GM12878 (cell line): ENCODE measurements at regions not wholly inside any gene's neighbourhood (a gene's known extent, or its start where the extent isn't known, plus 50 kb on each side); places are given as distances from the start of the nearest gene placed in this dataset.

Experiments
- ATAC-seq: fragments of 200-7000 bp; cut with Tn5 transposase; 3 replicates; pipeline ENCODE4 v1.9.1; 2020; ENCODE audit warnings: mild to moderate bottlenecking, moderate library complexity
- BruUV-seq: library from RNA; stranded (reverse); fragments of 400-500 nt; replicated peaks from 2 replicates; lab custom pipeline; 2021; lab: Mats Ljungman, UMichigan
- CTCF ChIA-PET: fragments of 300-600 bp; sonication (Branson Sonifier 250); formaldehyde crosslinking; extraction: SDS; loops from one replicate; lab custom pipeline; 2021; ENCODE audit warnings: inconsistent platforms; lab: Yijun Ruan, JAX
- POLR2A ChIA-PET: fragments of 350-600 bp; formaldehyde crosslinking; extraction: SDS; loops from one replicate; lab custom pipeline; 2021; ENCODE audit warnings: inconsistent platforms; lab: Charles Lee
- RAD21 ChIA-PET: fragments of 300-600 bp; sonication (Branson Sonifier 250); formaldehyde crosslinking; loops from one replicate; lab custom pipeline; 2023; ENCODE audit warnings: antibody characterized with exemption; ENCODE audit not compliant: unreplicated experiment; lab: Charles Lee
- SMC1A ChIA-PET: fragments of 300-600 bp; sonication (Branson Sonifier 250); formaldehyde crosslinking; loops from one replicate; lab custom pipeline; 2023; ENCODE audit not compliant: unreplicated experiment, uncharacterized antibody; lab: Charles Lee
- DNase-seq: peaks from one replicate; pipeline ENCODE4 v3.0.0-alpha.2; 2011; ENCODE audit warnings: low read depth, low spot score
- FAIRE-seq: peaks from 3 replicates; lab custom pipeline; 2011; peaks lifted over from hg19 to GRCh38; lab: Jason Lieb, UNC
- H2AFZ ChIP-seq: 2 replicates; pipeline ENCODE4 v1.6.0; 2011; ENCODE audit warnings: low read depth, low read length, control low read depth; ENCODE audit not compliant: control insufficient read depth
- H3K27ac ChIP-seq: 2 replicates; pipeline ENCODE4 v1.5.1; 2011; ENCODE audit warnings: control low read depth; ENCODE audit not compliant: control insufficient read depth, insufficient read depth
- H3K27me3 ChIP-seq, 2 experiments: replicated peaks in 1 of 2; 2 replicates each; pipeline versions ENCODE4 v1.6.0 to v1.6.1; 2011; ENCODE audit warnings: low read length in 1 of 2; ENCODE audit not compliant: control insufficient read depth in 2 of 2, insufficient read depth in 2 of 2
- H3K36me3 ChIP-seq, 2 experiments: 2 replicates each; pipeline ENCODE4 v1.5.1; 2011; ENCODE audit warnings: low read length in 1 of 2; ENCODE audit not compliant: control insufficient read depth in 2 of 2, insufficient read depth in 2 of 2
- H3K4me1 ChIP-seq: 2 replicates; pipeline ENCODE4 v1.6.1; 2011; ENCODE audit warnings: mild to moderate bottlenecking, low read length, moderate library complexity, mixed read lengths; ENCODE audit not compliant: control insufficient read depth, insufficient read depth
- H3K4me2 ChIP-seq: 2 replicates; pipeline ENCODE4 v1.6.0; 2011; ENCODE audit warnings: control low read depth; ENCODE audit not compliant: control insufficient read depth, insufficient read depth
- H3K4me3 ChIP-seq: fragments of 200-600 bp; sonication (generic); 2 replicates; pipeline ENCODE4 v1.5.1; 2016
- H3K79me2 ChIP-seq: 2 replicates; pipeline ENCODE4 v1.6.0; 2011; ENCODE audit warnings: low read length; ENCODE audit not compliant: control insufficient read depth, insufficient read depth
- H3K9ac ChIP-seq: 2 replicates; pipeline ENCODE4 v1.8.0; 2011; ENCODE audit warnings: low read length, control low read depth, mixed read lengths; ENCODE audit not compliant: control insufficient read depth, insufficient read depth
- H3K9me3 ChIP-seq: replicated peaks from 3 replicates; pipeline ENCODE4 v1.5.1; 2011; ENCODE audit warnings: mild to moderate bottlenecking, low read length; ENCODE audit not compliant: control insufficient read depth, insufficient read depth
- H4K20me1 ChIP-seq: 2 replicates; pipeline ENCODE4 v1.6.0; 2011; ENCODE audit not compliant: control insufficient read depth, insufficient read depth
- EGR1 ChIP-seq, 2 experiments: IDR thresholded peaks; 1 replicate in 1 of 2; 2 replicates in 1 of 2; pipeline ENCODE4 v1.6.1; 2011 to 2012; ENCODE audit warnings: low read depth in 2 of 2, low read length in 2 of 2, borderline replicate concordance in 1 of 2, mild to moderate bottlenecking in 1 of 2, moderate library complexity in 1 of 2
- FOS ChIP-seq: IDR thresholded peaks from 3 replicates; pipeline ENCODE4 v1.6.1; 2011; ENCODE audit warnings: borderline replicate concordance; ENCODE audit not compliant: insufficient read length; ENCODE audit errors: extremely low read depth
- HDAC2 ChIP-seq: fragments of 200-600 bp; sonication (generic); IDR thresholded peaks from 2 replicates; pipeline ENCODE4 v1.6.1; 2017
- HDGF ChIP-seq: fragments of 450-650 bp; IDR thresholded peaks from 2 replicates; pipeline ENCODE4 v1.6.1; 2016; ENCODE audit warnings: antibody characterized with exemption
- KLF5 ChIP-seq: fragments of 450-650 bp; IDR thresholded peaks from 2 replicates; pipeline ENCODE4 v1.6.1; 2014; ENCODE audit warnings: mild to moderate bottlenecking; ENCODE audit not compliant: partially characterized antibody
- LARP7 ChIP-seq: fragments of 450-650 bp; IDR thresholded peaks from 2 replicates; pipeline ENCODE4 v1.6.1; 2017; ENCODE audit warnings: mild to moderate bottlenecking
- MTA3 ChIP-seq: IDR thresholded peaks from 2 replicates; pipeline ENCODE4 v1.6.1; 2012; ENCODE audit warnings: low read length, inconsistent platforms, borderline replicate concordance
- SMC3 ChIP-seq: IDR thresholded peaks from 2 replicates; pipeline ENCODE4 v1.6.1; 2011; ENCODE audit warnings: low read length, improper control_type of control experiment, borderline replicate concordance
- WGBS: methylation state at CpG from one replicate; pipeline ENCODE4 v1.1.6; 2016; ENCODE audit warnings: low lambda C conversion rate; ENCODE audit not compliant: insufficient replicate concordance, insufficient coverage; ENCODE audit errors: missing lambda C conversion rate; 5-methylcytosine and 5-hydroxymethylcytosine counted together
- in situ Hi-C: fragments of 300-500 bp; cut with MboI; formaldehyde crosslinking; loops from 9 replicates; pipeline ENCODE4 v1.14.3; 2018; ENCODE audit warnings: mixed read lengths
- intact Hi-C: fragments of 100-400 bp; cut with micrococcal nuclease; formaldehyde crosslinking; loops from one replicate; pipeline ENCODE4 v1.14.2; 2022; ENCODE audit not compliant: unreplicated experiment
- TF ChIP-seq, protein P1 (sequence below), 3 experiments: IDR thresholded peaks in 2 of 3; conservative IDR thresholded peaks in 1 of 3; 2 replicates each; pipeline ENCODE4 v1.5.1; 2011; ENCODE audit warnings: low read depth in 3 of 3, low read length in 3 of 3, mild to moderate bottlenecking in 3 of 3, control low read depth in 2 of 3, moderate library complexity in 2 of 3, inconsistent platforms in 1 of 3, mixed read lengths in 1 of 3; ENCODE audit not compliant: control insufficient read depth in 2 of 3, insufficient read depth in 1 of 3; ENCODE audit errors: extremely low read depth in 1 of 3

DNA sequence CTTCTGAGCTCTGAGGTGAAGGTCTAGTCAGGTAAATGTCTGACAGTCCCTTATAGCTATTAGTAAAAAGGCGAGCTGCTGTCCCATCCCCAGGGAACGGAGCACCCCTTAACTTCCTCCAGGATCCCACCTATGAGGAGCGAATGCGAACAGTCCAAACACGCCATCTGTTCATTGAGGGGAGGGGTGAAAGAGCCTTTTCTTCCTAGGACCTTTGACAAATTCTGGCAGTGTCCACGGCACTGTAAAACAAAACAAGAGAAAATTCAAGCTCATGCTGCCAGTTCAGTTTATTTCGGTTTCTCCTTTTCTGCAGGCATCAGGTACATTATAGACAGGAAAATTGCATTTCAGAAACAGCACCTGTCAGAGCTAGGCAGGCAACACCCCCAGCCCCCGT lies 253.8 kb upstream of the CADM1 start (continued):
- TF ChIP-seq EGR1 (IDR thresholded peaks at IDR 0.05; ENCODE audit: borderline replicate concordance in 1 of 2, low read depth in 2 of 2, low read length in 2 of 2) (no peak), HDAC2 (no peak), FOS (no peak), MTA3 (no peak), SMC3 (no peak), KLF5 (no peak)
- TF ChIP-seq, protein P1, sequence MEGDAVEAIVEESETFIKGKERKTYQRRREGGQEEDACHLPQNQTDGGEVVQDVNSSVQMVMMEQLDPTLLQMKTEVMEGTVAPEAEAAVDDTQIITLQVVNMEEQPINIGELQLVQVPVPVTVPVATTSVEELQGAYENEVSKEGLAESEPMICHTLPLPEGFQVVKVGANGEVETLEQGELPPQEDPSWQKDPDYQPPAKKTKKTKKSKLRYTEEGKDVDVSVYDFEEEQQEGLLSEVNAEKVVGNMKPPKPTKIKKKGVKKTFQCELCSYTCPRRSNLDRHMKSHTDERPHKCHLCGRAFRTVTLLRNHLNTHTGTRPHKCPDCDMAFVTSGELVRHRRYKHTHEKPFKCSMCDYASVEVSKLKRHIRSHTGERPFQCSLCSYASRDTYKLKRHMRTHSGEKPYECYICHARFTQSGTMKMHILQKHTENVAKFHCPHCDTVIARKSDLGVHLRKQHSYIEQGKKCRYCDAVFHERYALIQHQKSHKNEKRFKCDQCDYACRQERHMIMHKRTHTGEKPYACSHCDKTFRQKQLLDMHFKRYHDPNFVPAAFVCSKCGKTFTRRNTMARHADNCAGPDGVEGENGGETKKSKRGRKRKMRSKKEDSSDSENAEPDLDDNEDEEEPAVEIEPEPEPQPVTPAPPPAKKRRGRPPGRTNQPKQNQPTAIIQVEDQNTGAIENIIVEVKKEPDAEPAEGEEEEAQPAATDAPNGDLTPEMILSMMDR (IDR thresholded peaks at IDR 0.05 in 2 of 3, conservative IDR thresholded peaks at IDR 0.05 in 1 of 3; ENCODE audit: control insufficient read depth in 2 of 3, extremely low read depth in 1 of 3, insufficient read depth in 1 of 3, low read depth in 3 of 3, low read length in 3 of 3) = no peak

DNA sequence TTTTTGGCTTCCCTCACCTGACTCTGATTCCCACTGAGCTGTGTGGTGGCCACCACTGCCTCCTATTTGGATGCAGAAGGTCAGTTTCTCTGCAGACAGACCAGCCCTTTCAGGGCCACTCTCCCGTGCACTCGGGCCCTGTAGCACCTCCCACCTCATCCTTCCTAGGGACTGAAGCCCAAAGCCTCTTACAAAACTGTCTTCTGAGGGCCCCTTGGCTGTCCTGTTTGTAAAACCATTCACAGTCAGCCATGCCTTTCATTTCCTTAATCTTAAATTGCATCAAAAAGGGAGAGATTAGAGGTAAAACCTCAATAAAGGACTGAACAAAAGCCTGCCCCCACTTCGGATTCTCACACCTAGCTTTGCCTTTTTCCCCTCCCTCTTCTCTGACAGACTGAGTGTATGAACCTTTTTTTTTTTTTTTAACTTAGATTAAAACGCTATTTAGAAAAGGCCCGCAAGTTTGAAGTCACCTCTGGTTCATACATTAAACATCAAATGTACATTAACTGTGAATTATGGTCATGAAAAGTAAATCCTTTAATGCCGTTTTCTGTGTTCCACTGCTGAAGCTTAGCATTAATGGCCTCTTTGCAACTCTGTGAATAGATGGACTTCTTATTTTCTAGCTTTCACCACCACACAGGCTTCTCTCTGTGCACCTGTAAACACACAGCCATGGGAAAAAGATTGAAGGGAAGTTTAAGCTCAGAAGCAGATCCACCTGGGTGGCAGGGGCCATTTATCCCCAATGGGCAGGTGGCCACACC lies 247.2 kb upstream of the CADM1 start:
- RAD21 ChIA-PET = no interaction called here
- POLR2A ChIA-PET = no interaction called here
- Histone ChIP-seq H3K4me3 (no peak overlapping the region), H2AFZ (no peak overlapping the region), H3K27me3 (peaks cover 5 to 6% of the 10 kb centered on the region in 2 experiments; a peak in 3 of 4 replicates), H4K20me1 (no peaks in the 10 kb centered on the region; the same call in 1 of the 2 replicates), H3K4me1 (no peaks in the 10 kb centered on the region), H3K27ac (no peak overlapping the region), H3K36me3 (no peaks in the 10 kb centered on the region), H3K79me2 (no peaks in the 10 kb centered on the region), H3K4me2 (no peak overlapping the region), H3K9me3 (no peaks in the 10 kb centered on the region), H3K9ac (no peak overlapping the region)
- FAIRE-seq (no peak), ATAC-seq (no peak), DNase-seq (no peak)
- CTCF ChIA-PET = interaction anchor here (1.0 kb wide), 1 partner anchor 15 kb away, joined by 3 read pairs; no protein-coding TSS in a partner anchor
- intact Hi-C loops (no loop called here), in situ Hi-C loops (no loop called here)
- TF ChIP-seq LARP7 = no peak
- TF ChIP-seq HDGF = no peak
- SMC1A ChIA-PET = interaction anchor here (0.6 kb wide), 1 partner anchor 450 kb away, joined by 3 read pairs; no protein-coding TSS in a partner anchor
- no TSS peak for BruUV-seq
- 27% methylated on average over 6 of the region's 6 CpGs for WGBS
